ENCODE measurements at regions not wholly inside any gene's neighbourhood (a gene's known extent, or its start where the extent isn't known, plus 50 kb on each side); places are given as distances from the start of the nearest gene placed in this dataset.

- TF ChIP-seq CTCF (IDR thresholded peaks at IDR 0.05) (no peak), POLR2A (IDR thresholded peaks at IDR 0.05) (no peak), EP300 (IDR thresholded peaks at IDR 0.05) (no peak), POLR2AphosphoS5 (IDR thresholded peaks at IDR 0.05) (no peak)
- Histone ChIP-seq H3K4me3 (no peak overlapping the region), H3K9me3 (no peaks in the 10 kb centered on the region), H3K4me1 (no peaks in the 10 kb centered on the region), H3K36me3 (no peaks in the 10 kb centered on the region), H3K27me3 (no peaks in the 10 kb centered on the region), H3K27ac (no peak overlapping the region)
- no peak for DNase-seq (ENCODE audit: low spot score in 2 of 2)
Measured at GRCh38 chr6:98471444-98471843, 362.9 kb upstream of the POU3F2 start.

- WGBS, result 56% methylated on average over 2 of the region's 2 CpGs
- no peak overlapping the region for H3K27ac ChIP-seq
Measured at GRCh38 chr6:98477231-98477630, 357.1 kb upstream of the POU3F2 start.

DNA sequence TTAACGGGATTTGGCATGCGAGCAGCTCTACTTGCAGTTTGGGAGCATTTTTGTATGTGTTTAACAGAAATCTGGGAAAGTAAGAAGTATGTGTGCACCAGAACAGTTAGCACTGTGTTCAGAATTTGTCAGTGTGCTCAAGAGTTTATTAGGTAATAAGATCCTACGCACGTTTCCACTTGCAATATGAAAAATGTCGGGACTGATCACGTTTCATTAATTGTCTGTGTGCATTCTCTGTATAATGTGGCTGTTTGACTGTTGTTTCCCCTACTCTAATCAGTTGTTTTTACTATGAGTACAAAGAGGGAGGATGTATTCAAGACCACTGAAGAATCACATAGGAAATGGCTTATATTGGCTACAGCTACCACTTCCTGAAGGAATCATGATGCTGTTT, 349.7 kb upstream of the POU3F2 start:
- 62% methylated on average over 6 of the region's 6 CpGs for WGBS
- no peak overlapping the region for H3K27ac ChIP-seq
- TF ChIP-seq CTCF (IDR thresholded peaks at IDR 0.05) (no peak), POLR2AphosphoS5 (IDR thresholded peaks at IDR 0.05) (no peak), POLR2A (IDR thresholded peaks at IDR 0.05) (no peak), EP300 (IDR thresholded peaks at IDR 0.05) (no peak)
- no peaks in the 10 kb centered on the region for H3K27me3 ChIP-seq
- no peaks in the 10 kb centered on the region for H3K4me1 ChIP-seq
- H3K9me3 ChIP-seq, result no peaks in the 10 kb centered on the region
- H3K4me3 ChIP-seq, result no peak overlapping the region
- no peak for DNase-seq (ENCODE audit: low spot score in 2 of 2)
- H3K36me3 ChIP-seq, result no peaks in the 10 kb centered on the region

More at GRCh38 chr6:98477231-98477630, 357.1 kb upstream of the POU3F2 start:
- Histone ChIP-seq H3K4me3 (no peak overlapping the region), H3K9me3 (no peaks in the 10 kb centered on the region), H3K36me3 (no peaks in the 10 kb centered on the region), H3K27me3 (no peaks in the 10 kb centered on the region), H3K4me1 (no peaks in the 10 kb centered on the region)
- no peak for TF ChIP-seq POLR2AphosphoS5 (IDR thresholded peaks at IDR 0.05)
- no peak for TF ChIP-seq EP300 (IDR thresholded peaks at IDR 0.05)
- DNase-seq (ENCODE audit: low spot score in 2 of 2), result no peak

DNA sequence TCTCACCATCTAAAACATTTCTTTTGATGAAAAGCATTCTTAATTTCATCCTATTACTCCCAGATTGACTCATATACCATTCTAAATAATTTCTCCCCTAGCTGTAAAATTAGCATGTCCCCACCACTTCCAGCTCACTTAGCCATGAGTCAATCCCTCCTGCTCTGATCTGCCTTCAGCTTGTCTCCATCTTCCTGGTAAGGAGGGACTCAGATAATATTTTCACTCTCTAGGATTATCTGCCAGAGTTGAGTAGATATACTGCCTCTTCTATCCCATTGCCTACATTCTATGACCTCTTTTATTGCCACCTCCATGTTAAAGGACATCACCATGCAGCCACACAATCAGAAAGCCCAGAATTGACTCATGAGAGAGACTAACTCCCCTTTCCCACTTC, 348.8 kb upstream of the POU3F2 start:
- no peak overlapping the region for H3K4me3 ChIP-seq
- no peaks in the 10 kb centered on the region for H3K4me1 ChIP-seq
- no peaks in the 10 kb centered on the region for H3K36me3 ChIP-seq
- DNase-seq (ENCODE audit: low spot score in 2 of 2), result no peak
- H3K27me3 ChIP-seq, result no peaks in the 10 kb centered on the region
- H3K9me3 ChIP-seq, result no peaks in the 10 kb centered on the region
- H3K27ac ChIP-seq, result no peak overlapping the region
- TF ChIP-seq POLR2AphosphoS5 (IDR thresholded peaks at IDR 0.05), result no peak
- TF ChIP-seq CTCF (IDR thresholded peaks at IDR 0.05), result no peak
- no peak for TF ChIP-seq POLR2A (IDR thresholded peaks at IDR 0.05)
- no peak for TF ChIP-seq EP300 (IDR thresholded peaks at IDR 0.05)

- H3K36me3 ChIP-seq, result no peaks in the 10 kb centered on the region
- no peak overlapping the region for H3K27ac ChIP-seq
- no peaks in the 10 kb centered on the region for H3K9me3 ChIP-seq
- 47% methylated on average over 2 of the region's 2 CpGs for WGBS
- no peak for DNase-seq (ENCODE audit: low spot score in 2 of 2)
- no peaks in the 10 kb centered on the region for H3K4me1 ChIP-seq
- TF ChIP-seq CTCF (IDR thresholded peaks at IDR 0.05) (no peak), EP300 (IDR thresholded peaks at IDR 0.05) (no peak), POLR2AphosphoS5 (IDR thresholded peaks at IDR 0.05) (no peak), POLR2A (IDR thresholded peaks at IDR 0.05) (no peak)
- no peak overlapping the region for H3K4me3 ChIP-seq
- H3K27me3 ChIP-seq, result no peaks in the 10 kb centered on the region
Measured at GRCh38 chr6:98486057-98486456, 348.3 kb upstream of the POU3F2 start.

DNA sequence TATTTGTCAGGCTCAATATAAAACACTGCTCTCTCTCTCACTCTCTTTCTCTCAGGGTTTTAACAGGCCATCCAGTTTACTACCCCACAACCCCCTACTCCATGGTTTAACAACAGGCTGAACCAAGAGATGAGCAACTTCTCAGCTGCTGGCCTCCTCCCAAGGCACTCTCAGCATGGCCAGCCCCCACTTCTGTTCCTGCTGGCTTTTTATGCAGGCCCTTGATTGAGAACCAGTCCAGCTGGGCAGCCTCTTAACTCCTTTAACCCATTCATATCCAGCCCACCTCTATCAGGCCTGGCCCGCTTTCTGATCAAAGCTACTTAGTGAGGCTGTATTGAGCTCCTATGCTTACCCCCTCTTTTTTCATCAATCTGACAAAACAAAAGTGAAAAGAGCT, 346.8 kb upstream of the POU3F2 start:
- Histone ChIP-seq H3K4me3 (no peak overlapping the region), H3K27me3 (no peaks in the 10 kb centered on the region), H3K36me3 (no peaks in the 10 kb centered on the region), H3K9me3 (no peaks in the 10 kb centered on the region), H3K27ac (no peak overlapping the region), H3K4me1 (no peaks in the 10 kb centered on the region)
- 0% methylated on average over 1 of the region's 1 CpG for WGBS
- no peak for DNase-seq (ENCODE audit: low spot score in 2 of 2)
- TF ChIP-seq POLR2A (IDR thresholded peaks at IDR 0.05) (no peak), CTCF (IDR thresholded peaks at IDR 0.05) (no peak), POLR2AphosphoS5 (IDR thresholded peaks at IDR 0.05) (no peak), EP300 (IDR thresholded peaks at IDR 0.05) (no peak)
